Calu3 (cell line): ENCODE measurements at regions not wholly inside any gene's neighbourhood (a gene's known extent, or its start where the extent isn't known, plus 50 kb on each side); places are given as distances from the start of the nearest gene placed in this dataset.

Experiments used
- BruUV-seq: library from RNA; stranded (reverse); fragments of 400-500 nt; replicated peaks from 2 replicates; lab custom pipeline; 2021; lab: Mats Ljungman, UMichigan
- CTCF ChIA-PET: fragments of 300-600 bp; sonication (Branson Sonifier 250); formaldehyde crosslinking; loops from one replicate; lab custom pipeline; 2022; ENCODE audit warnings: antibody characterized with exemption; lab: Charles Lee
- DNase-seq: peaks from one replicate; pipeline ENCODE4 v3.0.0; 2022
- H3K27ac Mint-ChIP-seq: one replicate; pipeline ENCODE4 v1.8.0; 2022; ENCODE audit warnings: mixed read lengths; ENCODE audit not compliant: unreplicated experiment
- H3K27me3 Mint-ChIP-seq: one replicate; pipeline ENCODE4 v1.8.0; 2022; ENCODE audit warnings: mixed read lengths; ENCODE audit not compliant: unreplicated experiment
- H3K36me3 Mint-ChIP-seq: one replicate; pipeline ENCODE4 v1.8.0; 2022; ENCODE audit warnings: mild to moderate bottlenecking, moderate library complexity, mixed read lengths; ENCODE audit not compliant: insufficient read depth, unreplicated experiment
- H3K4me1 Mint-ChIP-seq: one replicate; pipeline ENCODE4 v1.8.0; 2022; ENCODE audit warnings: mild to moderate bottlenecking, low read depth, mixed read lengths; ENCODE audit not compliant: unreplicated experiment
- H3K4me3 Mint-ChIP-seq: one replicate; pipeline ENCODE4 v1.8.0; 2022; ENCODE audit warnings: mild to moderate bottlenecking, low read depth, moderate library complexity, mixed read lengths; ENCODE audit not compliant: unreplicated experiment
- H3K9me3 Mint-ChIP-seq: one replicate; pipeline ENCODE4 v1.8.0; 2022; ENCODE audit warnings: low read depth, mixed read lengths; ENCODE audit not compliant: unreplicated experiment
- CTCF ChIP-seq: fragments of 200-600 bp; IDR thresholded peaks from one replicate; pipeline ENCODE4 v1.8.0; 2022; ENCODE audit warnings: antibody characterized with exemption; ENCODE audit not compliant: unreplicated experiment
- intact Hi-C: fragments of 100-400 bp; cut with micrococcal nuclease; formaldehyde crosslinking; loops from one replicate; pipeline ENCODE4 v1.10.0; 2022; ENCODE audit not compliant: unreplicated experiment

GRCh38 chr21:41650526-41651145 is 116.2 kb downstream of the RIPK4 start:
- no peak for DNase-seq
- Mint-ChIP-seq H3K27ac (no peak overlapping the region), H3K27me3 (no peaks in the 10 kb centered on the region), H3K4me3 (no peak overlapping the region), H3K36me3 (no peaks in the 10 kb centered on the region), H3K9me3 (no peaks in the 10 kb centered on the region), H3K4me1 (peaks cover 8% of the 10 kb centered on the region)
- TF ChIP-seq CTCF: no peak
- intact Hi-C loops: no loop called here
- BruUV-seq: no TSS peak
- CTCF ChIA-PET: no interaction called here

- TF ChIP-seq CTCF: no peak
- intact Hi-C loops: no loop called here
- CTCF ChIA-PET: interaction anchor here (1.1 kb wide), 1 partner anchor 16 kb away, joined by 4 read pairs; no protein-coding TSS in a partner anchor
- peaks cover 8% of the 10 kb centered on the region for H3K4me1 Mint-ChIP-seq
- DNase-seq: no peak
- no peaks in the 10 kb centered on the region for H3K9me3 Mint-ChIP-seq
- no peak overlapping the region for H3K4me3 Mint-ChIP-seq
- no peaks in the 10 kb centered on the region for H3K27me3 Mint-ChIP-seq
- H3K27ac Mint-ChIP-seq: no peak overlapping the region
- no peaks in the 10 kb centered on the region for H3K36me3 Mint-ChIP-seq
- BruUV-seq: no TSS peak
Measured at GRCh38 chr21:41648591-41649031, 118.2 kb downstream of the RIPK4 start.

- Mint-ChIP-seq H3K4me3 (no peak overlapping the region), H3K9me3 (no peaks in the 10 kb centered on the region), H3K27ac (no peak overlapping the region), H3K27me3 (no peaks in the 10 kb centered on the region), H3K36me3 (no peaks in the 10 kb centered on the region), H3K4me1 (peaks cover 8% of the 10 kb centered on the region)
- TF ChIP-seq CTCF: no peak
- no TSS peak for BruUV-seq
- no peak for DNase-seq
- CTCF ChIA-PET: interaction anchor here (1.1 kb wide), 1 partner anchor 17 kb away, joined by 4 read pairs; no protein-coding TSS in a partner anchor
- intact Hi-C loops: no loop called here
Measured at GRCh38 chr21:41647806-41648561, 118.9 kb downstream of the RIPK4 start.

GRCh38 chr21:41643246-41643966 is 123.4 kb downstream of the RIPK4 start:
- Mint-ChIP-seq H3K9me3 (no peaks in the 10 kb centered on the region), H3K27me3 (no peaks in the 10 kb centered on the region), H3K4me1 (peaks cover 44% of the 10 kb centered on the region), H3K36me3 (peaks cover 17% of the 10 kb centered on the region), H3K4me3 (no peak overlapping the region), H3K27ac (peak overlapping the region; percentile 98)
- CTCF ChIA-PET: interaction anchor here (1.3 kb wide), 1 partner anchor 31 kb away, joined by 8 read pairs; no protein-coding TSS in a partner anchor
- TF ChIP-seq CTCF: no peak
- intact Hi-C loops: no loop called here
- no TSS peak for BruUV-seq
- no peak for DNase-seq
